Osteocyte (in vitro differentiated cells): ENCODE measurements at regions not wholly inside any gene's neighbourhood (a gene's known extent, or its start where the extent isn't known, plus 50 kb on each side); places are given as distances from the start of the nearest gene placed in this dataset.

Source experiments
- DNase-seq: peaks from one replicate; pipeline ENCODE4 v3.0.0; 2021; ENCODE audit warnings: mixed read lengths; ENCODE audit not compliant: unreplicated experiment; ENCODE audit errors: extremely low spot score
- H3K27ac Mint-ChIP-seq: one replicate; pipeline ENCODE4 v1.8.0; 2021; ENCODE audit warnings: mild to moderate bottlenecking, mixed read lengths; ENCODE audit not compliant: unreplicated experiment
- H3K27me3 Mint-ChIP-seq: one replicate; pipeline ENCODE4 v1.8.0; 2021; ENCODE audit warnings: mixed read lengths; ENCODE audit not compliant: unreplicated experiment
- H3K36me3 Mint-ChIP-seq: one replicate; pipeline ENCODE4 v1.8.0; 2021; ENCODE audit warnings: mixed read lengths; ENCODE audit not compliant: unreplicated experiment
- H3K4me1 Mint-ChIP-seq: one replicate; pipeline ENCODE4 v1.8.0; 2021; ENCODE audit warnings: mixed read lengths; ENCODE audit not compliant: unreplicated experiment
- H3K4me3 Mint-ChIP-seq: one replicate; pipeline ENCODE4 v1.8.0; 2021; ENCODE audit warnings: mild to moderate bottlenecking, moderate library complexity, mixed read lengths; ENCODE audit not compliant: unreplicated experiment
- H3K9me3 Mint-ChIP-seq: one replicate; pipeline ENCODE4 v1.8.0; 2021; ENCODE audit warnings: mixed read lengths; ENCODE audit not compliant: unreplicated experiment
- CTCF ChIP-seq: fragments of 200-600 bp; sonication (generic); IDR thresholded peaks from 2 replicates; pipeline ENCODE4 v1.5.0; 2021; ENCODE audit warnings: antibody characterized with exemption, mild to moderate bottlenecking, moderate library complexity

- Mint-ChIP-seq H3K27me3 (no peaks in the 10 kb centered on the region), H3K36me3 (no peaks in the 10 kb centered on the region), H3K4me3 (no peak overlapping the region), H3K27ac (no peak overlapping the region), H3K4me1 (no peaks in the 10 kb centered on the region), H3K9me3 (no peaks in the 10 kb centered on the region)
- TF ChIP-seq CTCF: no peak
- no peak for DNase-seq
These were observed 378.7 kb upstream of the ZFHX3 start for GRCh38 chr16:73426433-73427160.

- H3K27me3 Mint-ChIP-seq: no peaks in the 10 kb centered on the region
- peaks cover 22% of the 10 kb centered on the region for H3K4me1 Mint-ChIP-seq
- H3K4me3 Mint-ChIP-seq: no peak overlapping the region
- H3K36me3 Mint-ChIP-seq: no peaks in the 10 kb centered on the region
- no peak overlapping the region for H3K27ac Mint-ChIP-seq
- no peaks in the 10 kb centered on the region for H3K9me3 Mint-ChIP-seq
- TF ChIP-seq CTCF: no peak
- DNase-seq: no peak
These were observed 372.7 kb upstream of the ZFHX3 start for GRCh38 chr16:73420676-73421075.

GRCh38 chr16:73420244-73420643 is 372.3 kb upstream of the ZFHX3 start:
- no peak for TF ChIP-seq CTCF
- Mint-ChIP-seq H3K9me3 (no peaks in the 10 kb centered on the region), H3K4me1 (peaks cover 22% of the 10 kb centered on the region), H3K27me3 (no peaks in the 10 kb centered on the region), H3K4me3 (no peak overlapping the region), H3K36me3 (no peaks in the 10 kb centered on the region), H3K27ac (no peak overlapping the region)
- no peak for DNase-seq

GRCh38 chr16:73418691-73419090 is 370.8 kb upstream of the ZFHX3 start:
- no peaks in the 10 kb centered on the region for H3K9me3 Mint-ChIP-seq
- TF ChIP-seq CTCF: no peak
- no peaks in the 10 kb centered on the region for H3K36me3 Mint-ChIP-seq
- H3K4me1 Mint-ChIP-seq: peaks cover 22% of the 10 kb centered on the region
- H3K4me3 Mint-ChIP-seq: no peak overlapping the region
- H3K27ac Mint-ChIP-seq: no peak overlapping the region
- no peaks in the 10 kb centered on the region for H3K27me3 Mint-ChIP-seq
- no peak for DNase-seq

- Mint-ChIP-seq H3K4me3 (no peak overlapping the region), H3K9me3 (no peaks in the 10 kb centered on the region), H3K36me3 (no peaks in the 10 kb centered on the region), H3K4me1 (peaks cover 22% of the 10 kb centered on the region), H3K27ac (no peak overlapping the region), H3K27me3 (no peaks in the 10 kb centered on the region)
- no peak for DNase-seq
- TF ChIP-seq CTCF: no peak
These were observed 370.1 kb upstream of the ZFHX3 start for GRCh38 chr16:73418051-73418450.
